Kidney (tissue), 13 donors: ENCODE measurements at regions not wholly inside any gene's neighbourhood (a gene's known extent, or its start where the extent isn't known, plus 50 kb on each side); places are given as distances from the start of the nearest gene placed in this dataset.

Experiments used
- DNase-seq, 5 donors: peaks; one replicate each; pipeline ENCODE4 v3.0.0-alpha.2; 2013 to 2020
- FAIRE-seq: peaks from 2 replicates; lab custom pipeline; 2012; peaks lifted over from hg19 to GRCh38; lab: Jason Lieb, UNC
- H3K27ac ChIP-seq, 2 donors: one replicate each; pipeline ENCODE4 v1.7.0; 2013; ENCODE audit warnings: low read depth in 2 of 2, low read length in 2 of 2, inconsistent platforms in 1 of 2
- H3K27me3 ChIP-seq: one replicate; pipeline ENCODE4 v1.7.1; 2013; ENCODE audit warnings: low read length, inconsistent platforms; ENCODE audit not compliant: control insufficient read depth, insufficient read depth
- H3K36me3 ChIP-seq, 3 donors: one replicate each; pipeline versions ENCODE4 v1.7.0 to v1.7.1; 2013; ENCODE audit warnings: low read length in 3 of 3, control low read depth in 1 of 3, inconsistent platforms in 1 of 3; ENCODE audit not compliant: insufficient read depth in 3 of 3, control insufficient read depth in 2 of 3
- H3K4me1 ChIP-seq, 3 donors: one replicate each; pipeline versions ENCODE4 v1.7.0 to v1.7.1; 2013; ENCODE audit warnings: low read length in 3 of 3, inconsistent platforms in 1 of 3, low read depth in 1 of 3; ENCODE audit not compliant: control insufficient read depth in 2 of 3, insufficient read depth in 2 of 3
- H3K4me3 ChIP-seq, 3 donors: one replicate each; pipeline versions ENCODE4 v1.7.0 to v1.8.1; 2013; ENCODE audit warnings: low read length in 3 of 3, control low read depth in 1 of 3, inconsistent platforms in 1 of 3
- H3K9ac ChIP-seq, 3 donors: one replicate each; pipeline versions ENCODE4 v1.7.0 to v1.7.1; 2013; ENCODE audit warnings: low read length in 3 of 3, control low read depth in 1 of 3, inconsistent platforms in 1 of 3
- H3K9me3 ChIP-seq, 3 donors: one replicate each; pipeline versions ENCODE4 v1.7.0 to v1.7.1; 2013; ENCODE audit warnings: low read length in 3 of 3, control low read depth in 1 of 3, inconsistent platforms in 1 of 3; ENCODE audit not compliant: control insufficient read depth in 2 of 3, insufficient read depth in 1 of 3
- CTCF ChIP-seq: IDR thresholded peaks from 3 replicates; pipeline ENCODE4 v1.5.1; 2012; ENCODE audit warnings: mild to moderate bottlenecking, moderate library complexity, borderline replicate concordance; ENCODE audit not compliant: insufficient read depth; ENCODE audit errors: extremely low read depth
- intact Hi-C: fragments of 100-400 bp; cut with DNase I; formaldehyde crosslinking; loops from one replicate; pipeline ENCODE4 v1.11.1; 2022
- donor health status: control.
- donor health status: control.
- donor health status: control.
- donor health status: control.
- donor health status: control.
- donor health status: DM: yes; HTN: yes; CAD: no.
- donor health status: Normal renal cell carcinoma (clear cell type).

- DNase-seq: no peak
- no peak for FAIRE-seq
- intact Hi-C loops: no loop called here
- H3K9me3 ChIP-seq: no peaks in the 10 kb centered on the region
- no peaks in the 10 kb centered on the region for H3K4me1 ChIP-seq
- no peak overlapping the region for H3K4me3 ChIP-seq
- H3K27me3 ChIP-seq: no peaks in the 10 kb centered on the region
- H3K9ac ChIP-seq: no peak overlapping the region
- H3K36me3 ChIP-seq: no peaks in the 10 kb centered on the region
- no peak for TF ChIP-seq CTCF
- H3K27ac ChIP-seq: no peak overlapping the region
Measured at GRCh38 chr11:91129596-91129995, 906.7 kb upstream of the CHORDC1 start.

- no peak overlapping the region for H3K9ac ChIP-seq
- H3K27ac ChIP-seq: no peak overlapping the region
- DNase-seq (no peak), FAIRE-seq (no peak)
- intact Hi-C loops: no loop called here
- H3K36me3 ChIP-seq: no peaks in the 10 kb centered on the region
- no peaks in the 10 kb centered on the region for H3K27me3 ChIP-seq
- H3K4me1 ChIP-seq: no peaks in the 10 kb centered on the region
- H3K4me3 ChIP-seq: no peak overlapping the region
- no peak for TF ChIP-seq CTCF
- H3K9me3 ChIP-seq: no peaks in the 10 kb centered on the region
Measured at GRCh38 chr11:91124363-91124762, 901.5 kb upstream of the CHORDC1 start.

DNA sequence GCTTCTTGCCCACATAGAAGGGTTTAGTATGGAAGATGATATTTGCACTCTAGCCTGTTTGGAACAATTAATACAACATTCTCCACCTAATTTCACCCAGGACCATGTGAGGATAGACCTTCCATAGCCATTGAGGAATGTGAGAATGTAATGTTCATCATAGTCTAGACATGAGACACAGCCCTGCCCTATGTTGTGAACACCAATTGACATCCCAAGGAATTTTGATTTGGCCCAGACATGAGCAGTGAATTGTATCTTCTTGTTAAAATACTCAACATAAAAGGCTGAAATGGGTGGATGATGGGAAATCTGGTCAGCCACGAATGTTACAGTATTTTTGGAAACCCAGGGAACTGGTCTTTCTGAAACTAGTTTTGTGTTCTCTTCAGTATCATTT lies 892.3 kb upstream of the CHORDC1 start:
- Histone ChIP-seq H3K27me3 (no peaks in the 10 kb centered on the region), H3K9me3 (no peaks in the 10 kb centered on the region), H3K36me3 (no peaks in the 10 kb centered on the region), H3K4me3 (no peak overlapping the region), H3K4me1 (no peaks in the 10 kb centered on the region), H3K27ac (no peak overlapping the region), H3K9ac (no peak overlapping the region)
- intact Hi-C loops: no loop called here
- no peak for FAIRE-seq
- no peak for TF ChIP-seq CTCF
- DNase-seq: no peak

- no peaks in the 10 kb centered on the region for H3K27me3 ChIP-seq
- no peak for DNase-seq
- intact Hi-C loops: no loop called here
Measured at GRCh38 chr11:91104237-91104636, 881.4 kb upstream of the CHORDC1 start.

More at GRCh38 chr11:91104237-91104636, 881.4 kb upstream of the CHORDC1 start:
- H3K36me3 ChIP-seq: no peaks in the 10 kb centered on the region
- no peak for TF ChIP-seq CTCF
- FAIRE-seq: no peak
- H3K27ac ChIP-seq: no peak overlapping the region
- no peaks in the 10 kb centered on the region for H3K4me1 ChIP-seq
- H3K9me3 ChIP-seq: no peaks in the 10 kb centered on the region
- no peak overlapping the region for H3K4me3 ChIP-seq
- H3K9ac ChIP-seq: no peak overlapping the region
